Inferior parietal cortex (tissue), 1 donor: ENCODE measurements at regions not wholly inside any gene's neighbourhood (a gene's known extent, or its start where the extent isn't known, plus 50 kb on each side); places are given as distances from the start of the nearest gene placed in this dataset.
"Not testable (repeated sequence)": the region's sequence is repeated elsewhere in the genome, so short reads cannot be mapped to it uniquely, and the experiment has no call there.

ENCODE experiments used
- DNase-seq: peaks from one replicate; pipeline ENCODE4 v3.0.0-alpha.2; 2016; ENCODE audit errors: extremely low spot score

DNA sequence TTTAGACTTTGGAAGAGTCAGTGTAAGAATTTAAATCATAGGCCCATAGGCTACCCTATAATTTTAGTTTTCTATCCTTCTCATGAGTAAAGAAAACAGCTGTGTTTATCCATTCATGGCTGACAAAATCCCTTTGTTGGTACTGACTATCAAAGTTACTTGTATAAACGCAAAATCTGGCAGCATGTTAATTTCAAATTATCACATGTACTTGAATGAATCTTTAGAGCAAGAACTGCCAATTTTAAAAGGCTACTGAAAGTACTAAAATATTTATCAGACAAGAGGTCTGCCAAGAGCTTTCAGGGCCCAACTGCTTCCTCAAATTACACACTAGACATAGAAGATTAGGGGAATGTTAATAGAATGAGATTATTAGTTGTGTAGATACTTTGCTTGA, 66.6 kb downstream of the MYL12B start:
- DNase-seq = no peak

DNA sequence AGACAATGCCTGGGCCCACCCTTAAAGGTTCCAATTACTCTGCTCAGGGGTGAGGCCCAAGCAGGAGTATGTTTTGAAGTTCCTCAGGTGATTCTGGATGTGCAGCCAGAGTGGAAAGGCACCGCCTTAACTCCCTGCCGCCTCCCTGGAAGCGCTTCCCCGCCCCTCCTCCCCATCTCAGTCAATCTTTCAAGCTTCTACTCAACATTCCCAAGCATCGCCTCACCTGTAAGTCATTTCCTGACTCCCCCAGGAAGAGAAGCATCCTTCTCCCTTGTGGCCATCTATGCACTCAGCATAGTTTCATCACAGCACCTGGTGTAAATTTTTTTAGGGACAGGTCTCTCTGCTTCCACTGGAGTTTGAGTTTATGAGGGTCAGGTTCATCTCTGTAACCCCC, 67.5 kb downstream of the MYL12B start:
- no peak for DNase-seq

DNA sequence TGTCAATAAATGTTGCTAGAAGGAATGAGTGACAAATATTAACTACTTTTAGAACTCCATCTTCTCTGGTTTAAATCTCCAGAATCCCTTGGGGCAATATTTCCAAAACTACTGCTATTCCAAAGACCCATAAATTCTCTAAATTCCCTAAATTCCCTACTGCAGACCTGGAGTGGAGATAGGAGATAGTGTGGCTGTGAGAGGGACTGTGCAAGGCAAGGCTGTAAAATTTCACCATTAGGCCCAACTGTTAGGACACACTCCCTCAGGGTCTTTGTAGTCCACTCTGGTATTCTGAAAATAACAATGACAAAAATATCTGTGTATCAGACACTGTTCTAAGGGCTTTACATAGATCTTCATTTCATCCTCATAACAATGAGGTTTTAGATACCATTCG, 67.9 kb downstream of the MYL12B start:
- no peak for DNase-seq

DNA sequence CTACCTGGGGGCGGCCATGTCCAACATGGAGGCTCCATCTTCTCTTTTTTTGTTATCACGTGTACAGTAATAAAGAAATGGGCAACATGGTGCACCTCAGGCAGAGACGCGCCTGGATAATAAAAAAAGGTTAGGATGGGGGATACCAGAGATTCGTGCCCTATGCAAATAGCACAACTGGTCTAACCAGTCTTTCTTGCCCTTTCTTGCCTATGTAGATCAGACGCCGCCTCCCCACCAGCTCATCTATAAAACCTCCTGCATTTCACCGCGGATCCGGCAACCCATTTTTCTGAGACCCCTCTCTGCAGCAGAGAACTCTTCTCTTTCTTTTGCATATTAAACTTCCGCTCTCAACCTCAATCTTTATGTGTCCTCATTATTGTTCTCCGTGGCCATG, 68.7 kb downstream of the MYL12B start:
- no peak for DNase-seq

DNA sequence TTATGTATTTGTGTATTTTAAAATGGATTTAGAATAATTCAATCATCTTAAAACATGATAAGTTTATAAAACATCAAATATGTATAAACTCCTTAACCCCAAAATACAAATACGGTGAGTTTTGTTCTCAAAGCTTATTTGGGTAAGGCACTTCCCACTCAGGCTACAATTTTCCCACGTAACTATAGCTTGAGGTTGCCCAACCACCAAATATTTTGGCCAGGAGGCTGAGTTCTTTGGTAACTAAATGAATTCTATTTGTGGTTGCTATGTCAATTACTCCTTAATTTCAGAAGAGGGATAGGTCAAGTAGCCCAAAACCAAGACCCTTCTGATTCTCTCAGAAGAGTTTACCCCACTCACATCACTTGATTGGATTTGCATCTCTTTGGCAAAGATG, 70.4 kb downstream of the MYL12B start:
- no peak for DNase-seq

DNA sequence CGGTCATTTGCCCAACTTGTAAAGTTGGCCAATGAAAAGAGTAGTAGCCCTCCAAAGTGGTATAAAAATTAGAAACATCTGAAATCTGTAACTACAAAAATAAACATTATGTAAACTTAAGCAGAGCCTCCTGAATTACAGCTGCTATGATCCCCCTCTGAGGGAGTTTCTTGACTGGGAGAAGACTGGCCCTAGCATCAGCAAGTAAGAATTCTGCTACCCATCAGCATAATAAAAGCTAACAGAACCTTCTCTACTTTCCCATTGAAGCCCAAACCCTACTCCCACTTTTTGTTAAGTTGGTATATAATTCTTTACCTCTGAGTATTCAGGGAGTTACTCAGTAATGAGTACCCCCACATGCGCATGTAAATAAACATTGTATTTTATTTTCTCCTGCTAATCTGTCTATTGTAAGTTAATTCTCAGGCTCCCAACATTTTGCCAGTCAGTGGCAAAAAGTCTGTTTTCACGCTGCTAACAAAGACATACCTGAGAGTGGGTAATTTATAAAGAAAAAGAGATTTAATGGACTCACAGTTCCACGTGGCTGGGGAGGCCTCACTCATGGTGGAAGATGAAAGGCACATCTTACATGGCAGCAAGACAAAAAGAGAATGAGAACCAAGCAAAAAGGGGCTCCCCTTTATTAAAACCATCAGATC, 71.3 kb downstream of the MYL12B start:
- no peak for DNase-seq

DNA sequence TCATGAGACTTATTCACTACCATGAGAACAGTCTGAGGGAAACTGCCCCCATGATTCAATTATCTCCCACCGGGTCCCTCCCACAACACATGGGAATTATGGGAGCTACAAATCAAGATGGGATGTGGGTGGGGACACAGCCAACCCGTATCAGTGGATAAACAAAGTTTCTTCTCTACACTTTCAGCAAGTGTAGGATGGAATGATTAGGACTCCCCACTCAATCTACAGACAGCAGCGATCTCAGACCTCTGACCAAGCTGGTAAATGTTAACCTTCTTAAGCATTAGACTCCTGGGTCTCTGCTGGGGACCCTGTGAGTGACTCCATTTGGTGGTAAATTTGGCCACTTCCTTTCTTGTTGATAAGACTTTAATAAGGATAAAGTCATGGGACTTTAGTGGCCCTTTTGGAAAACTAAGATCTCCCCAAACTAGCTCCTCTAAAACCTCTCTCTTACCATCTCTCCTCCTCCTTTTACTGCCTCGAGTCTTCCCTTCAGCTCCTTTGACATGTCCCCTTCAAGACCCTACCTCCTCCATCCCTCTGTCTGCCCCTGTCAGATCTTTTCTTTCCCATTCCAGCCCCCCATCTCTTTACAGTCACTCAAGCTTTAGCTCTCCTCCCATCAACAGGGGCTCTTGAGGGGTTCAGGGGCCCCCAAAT, 71.9 kb downstream of the MYL12B start:
- no peak for DNase-seq

DNA sequence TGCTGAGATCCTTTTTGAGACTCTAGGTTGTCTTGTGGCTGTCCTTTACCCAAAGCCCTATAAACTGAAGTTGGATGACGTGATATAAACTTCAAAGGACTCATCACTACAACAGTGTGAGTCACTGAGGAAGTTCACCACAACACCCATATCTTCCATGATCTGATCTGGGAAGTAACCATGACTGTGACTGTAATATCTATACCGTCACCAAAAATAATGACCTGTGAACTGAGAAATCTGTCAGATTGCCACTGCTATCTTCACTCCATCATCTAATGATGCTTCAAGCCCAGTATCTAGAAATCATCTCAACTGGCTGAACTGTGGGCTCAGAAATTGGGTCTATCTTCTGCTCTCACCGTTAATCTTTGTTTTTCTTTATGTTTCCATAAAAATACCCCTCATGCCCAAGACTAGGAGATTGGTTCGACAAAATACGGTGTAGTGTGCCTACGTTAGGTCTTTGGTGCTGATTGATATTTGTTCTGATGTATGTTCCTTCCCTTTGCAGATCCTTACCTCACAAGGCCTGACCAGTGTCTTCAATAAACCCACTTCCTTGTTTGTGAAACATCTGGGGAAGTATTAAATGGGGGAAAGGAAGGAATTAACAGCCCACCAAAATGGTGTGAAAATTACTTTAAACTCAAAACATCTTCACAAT, 78.2 kb downstream of the MYL12B start:
- DNase-seq = no peak

DNA sequence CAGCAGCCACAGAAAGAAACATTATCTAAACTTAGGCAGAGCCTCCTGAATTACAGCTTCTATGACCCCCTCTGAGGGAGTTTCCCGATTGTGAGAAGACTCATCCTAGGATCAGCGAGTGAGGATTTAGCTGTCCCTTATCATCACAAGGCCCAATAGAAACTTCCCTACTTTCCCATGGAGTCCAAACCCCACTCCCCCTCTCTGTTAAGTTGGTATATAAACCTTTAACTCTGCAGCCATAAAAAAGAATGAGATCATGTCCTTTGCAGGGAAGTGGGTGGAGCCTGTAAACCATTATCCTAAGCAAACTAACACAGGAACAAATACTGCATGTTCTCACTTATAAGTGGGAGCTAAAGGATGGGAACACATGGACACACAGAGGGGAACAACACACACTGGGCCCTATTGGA, 78.8 kb downstream of the MYL12B start:
- no peak for DNase-seq

DNA sequence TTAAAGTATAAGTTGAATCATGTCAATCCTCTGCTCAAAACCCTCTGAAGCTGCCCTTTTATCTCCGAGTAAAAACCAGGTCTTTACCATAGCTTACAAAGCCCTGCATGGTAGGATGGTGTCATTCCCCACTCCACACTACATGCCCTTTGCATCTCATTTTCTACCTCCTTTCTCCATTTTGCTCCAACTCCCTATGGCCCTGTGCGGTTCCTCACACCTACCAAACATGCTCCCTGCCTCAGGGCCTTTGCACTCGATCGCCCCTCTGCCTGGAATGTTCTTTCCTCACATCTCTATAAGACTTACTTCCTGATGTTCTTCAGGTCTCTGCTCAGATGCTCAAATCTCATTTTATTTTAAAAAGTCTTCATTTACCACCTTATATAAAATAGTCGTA, 80.7 kb downstream of the MYL12B start:
- no peak for DNase-seq

DNA sequence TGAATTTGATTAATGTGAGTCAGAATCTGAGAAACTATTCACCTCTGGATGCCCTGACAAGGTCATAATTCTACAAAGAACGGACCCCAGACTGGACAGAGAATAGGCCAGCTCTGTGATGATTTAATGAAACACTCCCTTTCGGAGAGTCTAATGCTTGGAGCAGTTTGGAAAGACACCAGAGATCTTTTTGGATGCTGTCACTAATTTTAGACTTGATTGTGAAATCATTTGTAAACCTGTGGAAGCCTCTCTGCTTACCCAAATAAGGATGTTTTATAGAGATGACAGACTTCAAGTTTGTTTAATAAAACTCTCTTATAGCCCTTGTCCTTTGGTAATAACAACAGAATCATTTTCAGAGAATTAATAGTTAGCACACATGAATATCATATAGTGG, 83.5 kb downstream of the MYL12B start:
- no peak for DNase-seq

DNA sequence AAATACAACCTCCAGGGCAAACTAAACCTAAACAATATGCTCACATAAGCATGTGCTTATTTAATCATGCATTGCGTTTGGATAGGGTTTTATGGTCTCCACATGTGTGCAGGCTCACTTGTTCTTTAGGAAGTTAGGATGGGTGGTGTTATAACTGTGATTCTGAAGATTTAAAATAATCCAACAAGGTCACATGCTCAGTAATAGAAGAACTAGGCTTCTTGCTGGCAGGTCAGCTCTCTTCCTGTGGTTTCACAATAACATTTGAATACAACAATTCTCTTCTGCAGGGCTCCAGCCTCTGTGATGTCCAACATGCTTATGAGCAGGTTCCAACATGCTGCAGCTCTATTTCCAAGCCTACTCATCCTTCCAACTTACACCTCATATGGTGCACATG, 84.0 kb downstream of the MYL12B start:
- DNase-seq = no peak

DNA sequence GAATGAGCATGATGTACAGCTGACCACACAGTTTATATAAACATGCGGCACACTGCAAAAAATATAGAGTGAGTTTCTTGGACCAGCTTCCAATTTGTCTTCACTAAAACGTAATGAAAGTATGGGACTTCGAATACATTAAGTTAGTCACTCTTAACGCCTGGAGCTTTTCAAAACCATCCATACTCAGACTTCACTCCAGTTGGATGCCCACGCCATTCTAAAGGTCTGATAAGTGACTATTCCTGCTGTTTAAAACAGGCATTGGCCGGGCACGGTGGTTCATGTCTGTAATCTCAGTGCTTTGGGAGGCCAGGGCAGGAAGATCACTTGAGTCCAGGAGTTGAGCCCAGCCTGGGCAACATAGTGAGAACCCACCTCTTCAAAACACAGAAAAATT, 84.6 kb downstream of the MYL12B start:
- no peak for DNase-seq

DNA sequence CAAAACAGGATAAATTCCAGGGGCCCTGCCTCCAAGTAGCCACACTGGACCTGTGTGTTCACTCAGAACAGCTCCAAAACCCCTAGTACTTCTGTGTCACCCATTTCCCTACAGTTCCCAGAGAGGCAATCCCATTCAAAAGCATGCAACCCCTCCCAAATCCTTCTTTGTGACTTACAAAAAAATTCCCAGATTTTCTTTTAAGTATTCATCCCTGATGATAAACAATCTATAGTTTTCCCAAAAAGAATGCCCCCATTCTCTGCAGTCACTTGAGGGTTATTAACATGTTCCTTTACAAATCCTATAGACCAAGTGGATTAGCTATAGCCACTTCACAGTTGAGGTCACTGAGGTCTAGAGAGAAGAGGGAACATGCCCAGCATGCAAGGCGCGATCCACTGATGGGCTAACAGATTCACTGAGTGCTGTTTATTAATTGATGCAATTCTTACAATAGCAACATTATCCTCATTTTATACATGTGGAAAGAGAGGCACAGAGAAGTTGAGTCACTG, 85.4 kb downstream of the MYL12B start:
- no peak for DNase-seq

DNA sequence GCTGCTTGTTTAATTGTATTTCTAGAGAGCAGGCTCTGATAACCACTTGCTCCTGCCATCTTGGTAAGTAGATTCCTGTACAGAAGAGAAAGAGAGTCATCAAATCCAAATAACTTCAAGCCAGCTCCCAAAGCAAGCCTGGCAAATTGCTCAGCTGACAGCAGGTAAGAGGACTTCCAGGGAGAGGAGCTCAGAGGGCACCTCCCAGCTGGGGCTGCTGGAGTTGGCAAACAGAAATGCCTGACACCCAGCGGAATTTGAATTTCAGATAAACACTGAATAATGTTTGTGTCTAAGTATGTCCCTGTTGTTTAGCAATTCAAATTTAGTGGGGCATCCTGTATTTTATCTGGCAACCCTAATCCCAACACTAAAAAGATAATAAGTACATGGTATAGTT, 86.2 kb downstream of the MYL12B start:
- no peak for DNase-seq

DNA sequence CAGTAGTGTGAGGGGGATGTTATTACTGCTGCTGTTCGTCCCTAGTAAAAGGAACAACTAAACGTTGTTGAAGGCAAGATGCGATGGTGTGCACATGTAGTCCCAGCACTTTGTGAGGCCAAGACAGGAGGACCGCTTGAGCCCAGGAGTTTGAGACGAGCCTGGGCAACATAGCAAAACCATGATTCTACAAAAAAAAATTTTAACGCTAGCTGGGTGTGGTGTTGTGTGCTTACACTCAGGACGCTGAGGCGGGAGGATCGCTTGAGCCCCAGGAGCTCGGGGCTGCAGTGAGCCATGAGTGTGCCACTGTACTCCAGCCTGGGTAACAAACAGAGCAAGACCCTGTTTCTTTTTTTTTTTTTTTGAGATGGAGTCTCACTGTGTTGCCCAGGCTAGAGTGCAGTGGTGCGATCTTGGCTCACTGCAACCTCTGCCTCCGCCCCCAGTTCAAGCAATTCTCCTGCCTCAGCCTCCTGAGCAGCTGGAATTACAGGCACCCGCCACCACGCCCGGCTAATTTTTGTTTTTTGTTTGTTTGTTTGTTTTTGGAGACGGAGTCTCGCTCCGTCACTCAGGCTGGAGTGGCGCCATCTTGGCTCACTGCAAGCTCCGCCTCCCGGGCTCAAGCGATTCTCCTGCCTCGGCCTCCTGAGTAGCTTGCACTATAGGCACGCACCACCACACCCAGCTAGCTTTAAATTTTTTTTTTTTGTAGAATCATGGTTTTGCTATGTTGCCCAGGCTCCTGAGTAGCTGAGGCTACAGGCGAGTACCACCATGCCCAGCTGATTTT, 87.3 kb downstream of the MYL12B start:
- not testable (repeated sequence) for DNase-seq

DNA sequence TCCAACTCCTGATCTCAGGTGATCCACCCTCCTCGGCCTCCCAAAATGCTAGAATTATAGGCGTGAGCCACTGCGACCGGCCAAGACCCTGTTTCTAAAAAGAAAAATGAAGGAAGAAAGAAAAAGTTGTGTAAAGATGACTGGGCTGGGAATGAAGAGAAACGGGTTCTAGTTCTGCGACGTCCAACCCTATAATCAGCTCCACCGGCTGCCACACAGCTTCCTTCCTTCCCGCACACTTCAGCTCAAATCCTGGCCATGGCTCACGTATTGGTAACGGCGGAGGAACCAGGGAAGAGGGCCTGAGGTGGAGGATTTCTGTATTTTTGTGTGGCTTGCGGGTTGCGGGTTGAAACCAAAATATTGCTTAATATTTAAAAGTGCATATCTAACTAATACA, 88.1 kb downstream of the MYL12B start:
- no peak for DNase-seq

DNA sequence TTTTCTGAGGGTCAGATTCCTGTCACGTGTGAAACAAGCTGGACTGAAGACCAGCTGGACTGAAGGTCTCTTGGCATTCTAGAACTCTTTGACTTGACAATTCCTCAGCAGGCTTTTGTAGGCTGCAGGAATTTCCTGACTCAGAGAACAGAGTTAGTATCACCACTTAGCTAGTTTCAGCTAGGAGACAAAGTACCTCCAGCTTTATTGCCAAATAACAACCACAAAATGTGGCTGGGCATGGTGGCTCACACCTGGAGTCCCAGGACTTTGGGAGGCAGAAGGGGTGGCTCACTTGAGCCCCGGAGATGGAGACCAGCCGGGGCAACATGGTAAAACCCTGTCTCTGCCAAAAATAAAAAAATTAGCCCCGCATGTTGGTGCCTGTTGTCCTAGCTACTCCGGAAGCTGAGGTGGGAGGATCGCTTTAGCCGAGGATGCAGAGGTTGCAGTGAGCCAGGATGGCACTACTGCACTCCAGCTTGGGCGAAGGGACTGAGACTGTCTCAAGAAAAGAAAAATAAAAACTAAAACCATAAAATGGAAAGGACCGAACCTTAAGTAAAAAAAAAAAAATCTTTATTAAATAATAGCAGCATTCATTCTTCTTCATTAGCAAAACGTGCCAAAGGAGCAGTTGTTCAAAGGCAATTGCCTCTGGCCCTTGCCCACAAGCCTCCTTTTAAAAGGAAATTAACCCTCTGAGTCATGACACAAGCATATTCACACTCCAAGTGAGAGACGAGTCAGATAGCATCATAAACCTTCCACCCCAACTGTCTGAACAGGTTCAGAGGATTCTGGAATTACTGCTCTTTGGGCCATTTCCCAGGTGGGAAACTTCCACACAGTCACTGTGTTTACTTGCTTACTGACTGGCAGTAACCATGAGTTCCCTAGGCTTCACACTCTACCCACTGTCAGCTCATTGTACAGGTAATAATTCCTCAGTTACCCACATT, 88.9 kb downstream of the MYL12B start:
- no peak for DNase-seq

DNA sequence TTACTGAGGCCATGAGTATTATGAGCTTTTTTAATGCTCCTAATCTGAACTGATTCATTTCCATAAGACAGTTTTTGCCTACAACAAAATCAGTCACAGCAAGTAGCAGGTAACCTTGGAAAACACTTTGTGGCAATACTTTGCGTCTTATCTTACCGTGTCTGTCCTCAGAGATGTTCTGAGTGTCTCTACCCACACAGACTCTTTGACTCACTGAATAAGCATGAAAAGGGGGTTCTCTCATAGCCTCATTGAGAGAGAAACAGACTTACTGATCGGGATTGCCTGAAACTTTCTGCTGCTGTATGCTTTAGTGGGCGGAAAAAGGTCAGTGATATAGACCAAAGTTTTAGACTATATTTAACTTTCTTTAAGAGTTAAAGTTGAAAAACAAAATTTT, 92.6 kb downstream of the MYL12B start:
- no peak for DNase-seq

DNA sequence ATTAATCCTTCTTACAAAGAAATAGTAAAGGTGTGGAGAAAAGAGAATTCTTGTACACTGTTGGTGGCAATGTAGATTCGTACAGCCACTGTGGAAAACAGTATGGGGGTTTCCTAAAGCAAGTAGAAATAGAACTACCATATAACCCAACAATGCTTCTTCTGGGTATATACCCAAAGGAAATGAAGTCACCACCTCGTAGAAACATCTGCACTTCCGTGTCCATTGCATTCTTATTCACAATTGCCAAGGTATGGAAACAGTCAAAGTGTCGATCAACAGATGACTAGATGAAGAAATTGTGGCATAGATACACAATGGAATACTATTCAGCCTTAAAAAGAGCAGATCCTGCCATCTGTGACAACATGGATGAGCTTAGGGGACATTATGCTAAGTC, 93.4 kb upstream of the TGIF1 start:
- no peak for DNase-seq

DNA sequence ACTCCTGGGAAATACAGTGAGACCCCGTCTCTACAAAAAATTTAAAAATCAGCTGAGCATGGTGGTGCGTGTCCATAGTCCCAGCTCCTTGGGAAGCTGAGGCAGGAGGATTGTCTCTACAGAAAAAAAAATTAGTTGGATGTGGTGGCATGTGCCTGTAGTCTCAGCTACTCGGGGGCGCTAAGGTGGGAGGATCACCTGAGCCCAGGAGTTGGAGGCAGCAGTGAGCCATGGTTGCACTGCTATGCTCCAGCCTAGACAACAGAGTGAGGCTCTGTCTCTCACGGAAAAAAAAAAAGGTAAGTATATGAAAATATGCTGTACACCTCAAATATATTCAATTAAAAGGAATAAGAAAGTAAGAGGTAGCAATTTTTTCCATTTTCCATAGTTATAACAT, 92.5 kb upstream of the TGIF1 start:
- no peak for DNase-seq
